Sigmoid colon (tissue), 4 donors: ENCODE measurements at regions not wholly inside any gene's neighbourhood (a gene's known extent, or its start where the extent isn't known, plus 50 kb on each side); places are given as distances from the start of the nearest gene placed in this dataset.

Experiments used
- EP300 ChIP-seq, 4 donors: sonication (generic); formaldehyde crosslinking; IDR thresholded peaks; one replicate each; pipeline ENCODE4 v1.6.1; 2017; ENCODE audit warnings: antibody characterized with exemption in 4 of 4
- POLR2A ChIP-seq, 2 donors: fragments of 450-650 bp; IDR thresholded peaks; one replicate each; pipeline ENCODE4 v1.6.1; 2016; ENCODE audit warnings: antibody characterized with exemption in 2 of 2, mild to moderate bottlenecking in 2 of 2, moderate library complexity in 2 of 2
- TF ChIP-seq, protein P1 (sequence below), 4 experiments: fragments of 450-650 bp in 3 of 4; fragments of 200-600 bp in 1 of 4; IDR thresholded peaks; one replicate each; pipeline ENCODE4 v1.5.1; 2016 to 2019; ENCODE audit warnings: antibody characterized with exemption in 4 of 4, mild to moderate bottlenecking in 3 of 4, moderate library complexity in 2 of 4

GRCh38 chr3:150225986-150226385 lies 182.1 kb upstream of the TSC22D2 start:
- TF ChIP-seq, protein P1, sequence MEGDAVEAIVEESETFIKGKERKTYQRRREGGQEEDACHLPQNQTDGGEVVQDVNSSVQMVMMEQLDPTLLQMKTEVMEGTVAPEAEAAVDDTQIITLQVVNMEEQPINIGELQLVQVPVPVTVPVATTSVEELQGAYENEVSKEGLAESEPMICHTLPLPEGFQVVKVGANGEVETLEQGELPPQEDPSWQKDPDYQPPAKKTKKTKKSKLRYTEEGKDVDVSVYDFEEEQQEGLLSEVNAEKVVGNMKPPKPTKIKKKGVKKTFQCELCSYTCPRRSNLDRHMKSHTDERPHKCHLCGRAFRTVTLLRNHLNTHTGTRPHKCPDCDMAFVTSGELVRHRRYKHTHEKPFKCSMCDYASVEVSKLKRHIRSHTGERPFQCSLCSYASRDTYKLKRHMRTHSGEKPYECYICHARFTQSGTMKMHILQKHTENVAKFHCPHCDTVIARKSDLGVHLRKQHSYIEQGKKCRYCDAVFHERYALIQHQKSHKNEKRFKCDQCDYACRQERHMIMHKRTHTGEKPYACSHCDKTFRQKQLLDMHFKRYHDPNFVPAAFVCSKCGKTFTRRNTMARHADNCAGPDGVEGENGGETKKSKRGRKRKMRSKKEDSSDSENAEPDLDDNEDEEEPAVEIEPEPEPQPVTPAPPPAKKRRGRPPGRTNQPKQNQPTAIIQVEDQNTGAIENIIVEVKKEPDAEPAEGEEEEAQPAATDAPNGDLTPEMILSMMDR (IDR thresholded peaks at IDR 0.05) = no peak
- no peak for TF ChIP-seq EP300 (IDR thresholded peaks at IDR 0.05)
- no peak for TF ChIP-seq POLR2A (IDR thresholded peaks at IDR 0.05)
